Fibroblast of skin of abdomen (primary cell): ENCODE measurements at regions not wholly inside any gene's neighbourhood (a gene's known extent, or its start where the extent isn't known, plus 50 kb on each side); places are given as distances from the start of the nearest gene placed in this dataset.
"Not testable (repeated sequence)": the region's sequence is repeated elsewhere in the genome, so short reads cannot be mapped to it uniquely, and the experiment has no call there.

Source experiments
- DNase-seq: peaks from one replicate; pipeline ENCODE4 v3.0.0-alpha.2; 2013

DNA sequence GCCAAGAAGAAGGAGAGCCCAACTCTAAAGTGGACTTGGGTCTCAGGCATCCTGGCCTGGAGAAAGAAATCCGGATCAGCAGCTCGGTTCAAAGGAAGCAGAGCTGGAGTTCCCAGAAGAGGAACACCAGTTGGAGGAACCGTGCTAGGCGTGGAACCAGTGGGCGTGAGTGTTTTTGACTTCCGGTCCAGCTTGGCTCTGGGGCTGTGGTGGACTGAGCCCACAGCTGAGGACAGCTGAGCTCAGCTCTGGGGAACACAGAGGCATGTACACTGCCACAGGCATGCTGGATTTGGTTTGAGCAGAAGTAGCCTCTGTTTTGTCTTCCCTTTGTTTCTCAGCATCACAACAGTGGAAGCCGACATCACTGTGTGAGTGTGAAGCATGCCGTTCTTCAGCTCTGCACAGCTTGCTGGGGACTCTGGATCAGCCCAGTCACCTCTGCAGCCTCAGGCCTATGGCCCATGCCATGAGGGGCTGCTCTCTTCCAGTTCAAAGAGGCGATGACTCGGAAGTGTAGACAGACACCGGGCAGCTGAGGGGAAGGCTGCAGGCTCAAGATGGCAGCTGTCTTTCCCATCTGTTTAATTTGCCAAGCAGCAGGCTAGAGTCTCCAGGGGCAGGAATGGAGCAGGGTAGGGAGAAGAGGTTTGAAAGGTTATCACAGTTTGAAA is 185.8 kb upstream of the UBE3A start:
- no peak for DNase-seq

DNA sequence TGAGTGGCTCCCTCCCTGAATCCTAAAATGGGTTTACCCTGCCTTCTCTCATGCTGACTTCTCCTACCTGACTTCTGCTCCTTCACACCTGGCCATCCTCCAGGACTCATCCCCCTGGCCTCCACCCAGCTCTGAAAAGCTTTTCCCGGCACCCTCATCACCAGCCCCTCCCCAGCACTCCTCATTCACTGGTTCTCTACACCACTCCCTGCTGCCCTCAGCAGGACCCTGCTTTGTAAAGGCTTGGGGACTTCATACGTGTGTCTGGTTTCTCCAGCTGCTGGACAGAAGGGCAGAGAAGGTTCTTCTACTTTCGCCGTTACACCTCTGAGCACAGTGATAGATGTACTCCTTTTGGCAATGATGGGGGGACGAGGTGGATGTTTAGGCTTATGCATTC is 184.9 kb upstream of the UBE3A start:
- DNase-seq: no peak

DNA sequence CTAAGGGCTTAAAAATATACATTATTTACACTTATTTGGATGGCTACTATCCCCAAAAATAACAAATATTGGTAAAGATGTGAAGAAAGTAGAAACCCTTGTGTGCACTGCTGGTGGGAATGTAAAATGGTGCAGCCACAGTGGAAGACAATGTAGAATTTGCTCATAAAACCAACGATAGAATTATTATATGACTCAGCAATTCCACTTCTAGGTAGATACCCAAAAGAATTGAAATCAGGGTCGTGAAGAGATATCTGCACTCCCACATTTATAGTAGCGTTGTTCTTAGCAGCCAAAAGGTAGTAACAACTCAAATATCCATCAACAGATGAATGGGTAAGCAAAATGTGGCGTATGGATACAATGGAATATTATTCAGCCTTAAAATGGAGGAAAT is 181.6 kb upstream of the UBE3A start:
- DNase-seq: no peak

DNA sequence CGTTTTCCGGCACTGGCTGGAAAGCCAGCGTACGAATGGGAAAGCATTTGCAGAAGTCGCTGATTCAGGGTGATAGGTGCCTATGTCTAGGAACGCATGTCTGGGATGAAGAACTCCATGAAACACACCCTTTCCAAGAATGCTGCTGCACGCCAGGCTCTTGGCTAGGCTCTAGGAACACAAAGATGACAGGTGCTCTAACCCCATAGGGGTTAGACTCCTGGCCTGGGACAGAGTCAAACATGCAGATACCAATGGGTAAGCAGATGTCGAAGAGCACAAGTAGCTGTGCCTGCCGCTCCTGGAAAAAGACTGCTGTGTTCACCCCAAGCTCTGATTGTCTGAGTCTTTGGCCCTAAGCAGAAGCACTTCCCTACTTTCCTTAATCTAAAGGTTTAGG is 180.9 kb upstream of the UBE3A start:
- no peak for DNase-seq

DNA sequence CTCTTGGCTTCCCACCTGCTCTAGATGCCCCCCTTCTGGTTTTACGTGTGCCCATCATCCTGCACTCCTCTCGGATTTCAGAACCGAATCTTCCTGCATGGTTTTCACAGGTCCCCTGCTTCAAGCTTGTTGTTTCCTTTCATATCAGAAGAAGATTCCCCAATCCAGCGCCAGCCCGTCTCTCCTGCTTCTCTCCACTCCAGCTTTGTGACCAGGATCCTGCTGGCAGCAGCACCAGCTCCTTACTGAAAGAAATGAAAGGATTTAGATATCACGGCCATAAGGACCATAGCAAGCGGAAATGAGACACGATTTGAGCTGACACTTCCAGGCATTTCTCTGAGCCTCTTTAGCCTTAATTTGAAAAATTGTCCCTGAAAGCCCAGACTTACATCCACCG is 180.3 kb upstream of the UBE3A start:
- no peak for DNase-seq

DNA sequence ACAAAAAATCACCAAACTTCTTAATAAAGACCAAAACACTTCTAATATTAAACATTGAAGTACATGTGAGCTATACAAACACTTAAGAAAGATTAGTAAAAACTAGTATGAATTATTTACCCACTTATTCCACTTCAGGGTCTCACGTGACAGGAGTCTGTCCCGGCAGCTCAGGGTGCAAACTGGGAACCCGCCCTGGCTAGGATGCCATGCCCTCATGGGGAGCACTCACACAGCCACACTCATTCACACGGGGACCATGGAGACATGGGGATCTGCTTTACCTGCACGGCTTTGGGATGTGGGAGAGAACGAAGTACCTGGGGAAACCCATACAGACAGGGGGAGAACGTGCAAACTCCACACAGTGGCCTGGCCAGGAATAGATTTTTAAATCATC is 179.3 kb upstream of the UBE3A start:
- DNase-seq: no peak

DNA sequence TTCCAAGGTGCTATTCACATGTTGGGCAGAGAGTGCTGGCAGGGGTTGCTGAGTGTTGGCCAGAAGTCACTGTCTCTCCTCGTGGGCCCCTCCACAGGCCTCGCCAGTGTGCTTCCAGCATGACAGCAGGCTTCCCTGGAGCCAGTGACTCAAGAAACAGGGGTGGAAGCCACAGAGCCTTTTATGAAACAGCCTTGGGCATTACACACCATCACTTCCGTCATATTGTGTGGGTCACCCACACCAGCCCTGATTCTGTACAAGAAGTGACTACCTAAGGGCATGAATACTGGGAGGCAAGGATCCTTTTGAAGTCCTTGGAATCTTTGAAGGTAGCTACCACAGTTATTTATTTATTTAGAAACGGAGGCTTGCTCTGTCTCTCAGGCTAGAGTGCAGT is 177.6 kb upstream of the UBE3A start:
- DNase-seq: no peak

DNA sequence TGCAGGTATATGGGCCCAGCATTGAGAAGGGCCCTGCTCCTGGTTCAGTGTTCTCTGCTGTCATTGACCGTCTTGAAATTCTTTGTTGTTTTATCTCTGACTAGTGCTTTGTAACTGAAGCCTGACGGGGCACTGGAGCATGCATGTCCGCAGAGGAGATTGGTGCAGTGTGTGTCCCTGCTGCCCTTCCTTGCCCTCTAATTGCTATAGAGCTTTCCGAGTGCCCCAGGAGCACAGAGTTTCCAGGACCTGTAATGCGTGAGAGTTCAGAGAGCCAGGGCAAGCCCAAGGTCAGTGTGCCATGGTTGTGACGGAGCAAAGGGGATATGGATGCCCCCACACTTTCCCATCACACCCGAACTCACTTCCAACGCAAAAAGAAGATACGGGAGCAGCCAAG is 174.3 kb upstream of the UBE3A start:
- DNase-seq: no peak

DNA sequence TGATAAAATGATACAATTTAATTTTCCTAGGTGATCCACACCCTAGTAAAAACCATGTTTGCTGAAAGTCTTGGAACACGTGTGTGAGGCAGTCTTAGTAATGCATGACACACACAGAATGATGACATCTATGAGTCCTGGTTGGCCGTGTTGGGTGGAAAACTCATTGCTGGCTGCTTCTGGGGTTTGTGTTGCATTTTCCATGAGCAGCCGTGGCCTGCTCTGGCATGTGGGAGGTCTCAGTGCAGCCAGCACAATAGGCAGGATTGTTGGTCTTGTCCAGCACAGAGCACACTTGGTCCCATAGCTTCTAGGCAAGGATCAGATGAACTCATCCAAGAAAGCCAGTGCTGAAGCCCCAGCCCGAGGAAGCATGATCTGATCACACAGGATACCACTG is 172.8 kb upstream of the UBE3A start:
- DNase-seq: peak; percentile 28

DNA sequence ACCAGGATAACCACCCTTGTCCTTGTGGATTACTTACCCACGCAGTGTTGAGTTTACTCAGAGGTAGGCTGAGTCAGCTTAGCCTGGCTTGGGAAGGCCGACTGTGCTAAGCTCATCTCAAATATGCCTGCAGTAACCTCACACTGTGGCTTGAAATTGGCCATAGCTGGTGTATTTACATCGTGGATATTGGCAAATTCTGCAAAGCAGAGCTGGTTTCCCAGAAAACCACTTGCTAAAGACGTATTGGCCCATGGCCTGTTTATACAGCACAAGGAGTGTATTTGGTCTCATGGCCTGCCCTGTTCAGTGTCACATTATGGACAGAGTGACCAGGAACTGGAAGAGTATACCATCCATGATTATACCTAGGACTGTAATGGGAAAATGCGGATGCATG is 170.5 kb upstream of the UBE3A start:
- no peak for DNase-seq

DNA sequence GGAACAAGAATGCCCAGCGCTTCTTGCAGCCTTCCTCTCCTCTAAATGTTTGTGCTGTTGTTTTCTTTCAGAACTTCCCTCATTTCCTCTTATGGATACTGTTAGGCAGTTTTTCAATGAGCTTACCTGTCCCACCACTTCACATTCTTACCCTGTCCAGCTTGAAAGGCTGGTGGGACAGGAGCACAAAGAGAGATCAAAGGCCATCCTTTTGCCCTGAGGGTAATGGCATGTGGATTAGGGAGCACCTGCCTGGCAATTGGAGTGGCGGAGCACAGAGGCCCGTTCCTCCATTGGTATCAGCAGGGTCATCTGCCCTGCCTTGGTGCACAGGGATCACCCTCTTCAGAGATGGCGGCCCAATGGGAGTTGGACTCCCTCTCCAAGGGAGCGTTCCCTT is 170.1 kb upstream of the UBE3A start:
- DNase-seq: no peak

DNA sequence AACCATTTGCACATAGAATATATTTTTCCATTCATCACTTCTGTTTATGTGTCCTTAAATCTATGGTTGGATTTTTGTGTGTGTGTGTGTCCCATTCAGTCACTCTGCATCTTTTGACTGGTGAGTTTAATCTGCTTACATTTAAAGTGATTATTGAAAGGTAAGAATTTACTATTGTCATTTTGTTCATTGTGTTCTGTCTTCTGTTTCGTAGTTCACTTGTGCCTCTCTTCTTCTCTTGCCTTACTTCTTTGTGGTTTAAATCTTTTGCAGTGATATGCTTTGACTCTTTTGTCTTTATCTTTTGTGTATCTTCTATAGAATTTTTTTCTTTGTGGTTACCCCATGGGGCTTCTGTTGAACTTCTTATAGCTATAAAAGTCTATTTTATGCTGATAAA is 166.3 kb upstream of the UBE3A start:
- DNase-seq: no peak

DNA sequence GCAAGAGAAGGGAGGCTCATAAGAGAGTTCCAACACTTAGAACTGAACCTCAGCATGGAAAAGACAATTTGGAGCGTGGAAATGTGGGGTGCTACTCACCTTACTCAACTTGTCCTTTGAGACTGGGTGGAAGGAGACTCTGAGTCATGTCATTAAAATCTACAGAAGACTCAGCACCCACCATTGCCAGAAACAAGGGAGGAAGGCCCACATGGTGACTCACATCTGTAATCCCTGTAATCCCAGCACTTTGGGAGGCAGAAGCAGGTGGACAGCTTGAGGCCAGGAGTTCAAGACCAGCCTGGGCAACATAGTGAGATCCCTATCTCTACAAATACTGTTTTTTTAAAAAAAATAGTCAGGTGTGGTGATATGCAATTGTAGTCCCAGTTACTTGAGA is 161.9 kb upstream of the UBE3A start:
- DNase-seq: no peak

DNA sequence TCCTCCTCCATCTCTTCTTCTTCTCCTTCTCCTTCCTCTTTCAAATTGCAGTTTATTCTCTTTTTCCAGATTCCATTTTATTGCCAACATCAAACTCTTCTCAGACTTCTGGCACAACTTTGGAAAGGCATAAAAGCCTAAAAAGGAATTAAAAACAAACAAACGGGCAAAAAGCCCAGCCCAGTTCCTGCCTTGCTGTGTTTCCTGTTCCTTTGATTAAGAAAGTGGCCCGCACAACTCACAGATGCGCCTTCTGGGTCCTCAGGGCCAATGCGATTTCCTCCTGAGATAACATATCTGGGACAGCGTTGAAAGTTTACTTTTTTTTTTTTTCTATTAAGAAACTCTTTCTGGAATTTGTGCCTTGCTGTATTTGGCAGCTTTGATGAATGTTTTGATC is 158.7 kb upstream of the UBE3A start:
- DNase-seq: no peak

DNA sequence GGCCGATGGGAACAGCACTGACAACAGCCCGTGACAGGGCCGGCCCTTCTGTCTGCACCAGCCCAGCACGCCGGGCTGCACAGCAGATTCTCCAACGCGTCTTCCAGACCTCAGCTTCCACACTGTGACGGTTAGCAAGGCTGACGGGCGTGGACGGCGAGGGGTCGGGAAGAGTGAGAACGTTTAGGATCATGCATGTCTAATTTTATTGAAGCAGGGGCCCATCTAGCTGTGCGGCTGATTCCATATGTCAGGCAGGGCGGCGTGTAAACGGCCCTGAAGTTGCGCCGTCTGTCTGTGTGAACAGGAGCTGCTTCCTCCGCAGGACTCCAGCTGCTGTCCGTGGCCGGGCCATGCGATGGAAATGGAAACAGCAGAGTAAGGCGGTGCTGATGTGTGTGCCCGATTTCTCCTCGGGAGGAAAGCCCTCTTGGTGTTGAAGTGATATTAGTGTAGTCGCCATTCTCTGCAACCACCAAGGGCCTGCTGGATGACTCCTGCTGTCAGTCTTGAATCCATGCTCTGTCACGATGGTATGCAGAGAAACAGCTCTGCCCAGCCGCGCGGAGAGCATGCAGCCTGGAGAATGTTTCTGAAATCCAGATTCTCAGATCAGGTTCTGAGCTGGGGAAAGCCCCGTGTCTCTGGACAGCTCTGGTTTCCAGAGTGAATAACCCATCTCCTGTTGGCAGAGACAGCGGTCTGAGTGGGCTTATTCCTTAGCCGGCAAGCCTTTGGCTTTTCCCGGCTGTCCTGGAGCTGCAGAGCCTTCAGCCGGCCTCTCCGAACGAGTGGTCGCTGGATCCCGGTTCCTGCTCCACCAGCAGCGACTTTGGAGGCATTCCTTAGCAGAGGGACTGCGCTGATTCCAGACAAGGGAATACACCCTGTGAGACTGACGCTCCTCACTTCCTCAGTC is 158.1 kb upstream of the UBE3A start:
- DNase-seq: peak; percentile 3

DNA sequence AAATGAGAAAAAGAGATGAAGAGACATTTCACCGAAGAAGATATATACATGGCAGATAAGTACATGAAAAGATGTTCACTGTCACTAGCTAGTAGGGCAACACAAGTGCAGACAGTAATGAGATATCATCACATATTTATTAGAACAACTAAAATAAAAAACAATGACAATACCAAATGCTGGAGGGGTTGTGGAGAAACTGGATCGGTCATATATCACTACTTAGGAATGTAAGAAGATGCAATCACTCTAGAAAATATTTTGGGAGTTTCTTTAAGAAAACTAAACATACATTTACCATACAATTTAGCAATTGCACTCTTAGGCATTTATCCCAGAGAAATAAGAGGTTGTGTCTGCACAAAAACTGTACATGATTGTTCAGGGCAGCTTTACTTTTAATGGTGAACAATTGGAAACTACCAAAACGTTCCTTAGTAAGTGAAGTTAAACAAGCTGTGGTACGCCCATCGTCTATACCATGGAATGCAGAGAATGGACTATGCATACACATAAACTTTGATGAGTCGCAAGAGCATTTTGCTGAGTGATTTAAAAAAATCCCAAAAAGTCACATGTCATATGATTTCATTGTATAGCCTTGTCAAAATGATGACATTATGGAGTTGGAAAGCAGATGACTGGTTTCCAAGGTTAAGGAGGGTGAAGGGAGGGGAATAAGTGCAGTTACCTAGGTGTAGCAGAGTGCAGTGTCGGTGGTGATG is 149.0 kb upstream of the UBE3A start:
- no peak for DNase-seq

DNA sequence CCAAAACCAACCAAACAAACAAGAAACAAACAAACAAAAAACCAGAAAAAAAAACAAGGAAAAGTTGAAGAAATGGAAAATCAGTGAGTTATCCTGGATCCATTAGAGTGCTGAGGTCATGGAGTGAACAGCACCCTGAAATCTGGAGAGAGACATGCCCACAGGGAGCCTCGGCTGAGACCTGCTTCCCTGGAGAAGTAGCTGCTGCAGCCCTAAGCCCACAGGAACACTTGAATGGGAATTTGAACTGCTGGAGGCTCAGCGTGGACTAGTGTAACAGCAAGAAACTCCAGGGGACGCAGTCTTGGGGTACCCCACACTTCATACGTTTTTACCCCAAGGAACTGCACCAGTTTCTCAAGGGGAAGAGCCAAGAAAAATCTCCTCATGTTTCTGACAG is 144.1 kb upstream of the UBE3A start:
- no peak for DNase-seq

DNA sequence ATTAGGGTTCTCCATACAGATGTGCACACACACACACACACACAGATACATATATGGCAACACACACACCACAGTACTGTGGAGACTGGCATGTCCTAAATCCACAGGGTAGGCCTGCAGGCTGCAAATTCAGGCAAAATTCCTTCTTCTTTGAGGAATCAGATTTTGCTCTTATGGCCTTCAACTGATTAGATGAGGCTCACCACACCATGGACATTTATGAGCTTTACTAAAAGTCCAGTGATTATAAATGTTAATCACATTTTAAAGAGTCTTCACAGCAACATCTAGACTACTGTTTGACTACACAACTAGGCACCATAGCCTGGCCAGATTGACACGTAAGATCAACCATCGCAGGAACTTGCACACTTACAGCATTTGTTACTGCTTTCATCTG is 140.3 kb upstream of the UBE3A start:
- no peak for DNase-seq

DNA sequence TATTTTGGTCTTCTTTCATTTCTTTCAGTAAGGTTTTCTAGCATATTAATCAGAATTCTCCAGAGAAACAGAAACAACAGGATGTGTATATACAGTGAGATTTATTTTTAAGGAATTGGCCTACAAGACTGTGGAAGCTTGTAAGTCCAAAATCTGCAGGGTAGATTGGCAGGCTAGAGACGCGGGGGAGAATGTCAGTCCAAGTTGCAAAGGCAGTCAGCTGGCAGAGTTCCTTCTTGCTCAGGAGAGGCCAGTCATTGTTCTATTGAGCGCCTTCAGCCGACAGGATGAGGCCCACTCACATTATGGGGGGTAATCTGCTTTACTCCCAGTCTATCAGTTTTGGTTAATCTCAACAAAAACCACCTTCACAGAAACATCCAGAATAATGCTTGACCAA is 133.4 kb upstream of the UBE3A start:
- no peak for DNase-seq

DNA sequence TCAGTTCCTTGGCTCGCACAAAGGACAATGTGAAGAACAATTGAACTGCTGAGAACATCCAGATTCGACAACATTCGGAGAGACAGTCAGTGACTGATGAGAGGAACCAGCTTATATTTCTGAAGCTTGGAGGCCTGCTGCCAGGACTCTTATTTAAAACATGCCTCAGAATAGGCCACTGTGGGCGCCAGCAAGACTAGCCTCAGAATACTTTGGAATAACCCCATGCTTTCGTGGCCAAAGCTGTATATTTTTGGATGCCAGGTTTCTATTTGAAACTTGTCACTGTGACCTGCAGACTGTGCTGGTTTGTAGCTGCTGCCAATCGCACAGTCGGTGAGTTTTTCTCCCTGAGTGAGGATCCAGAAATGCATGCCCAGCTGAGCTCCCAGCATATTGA is 129.9 kb upstream of the UBE3A start:
- DNase-seq: no peak

DNA sequence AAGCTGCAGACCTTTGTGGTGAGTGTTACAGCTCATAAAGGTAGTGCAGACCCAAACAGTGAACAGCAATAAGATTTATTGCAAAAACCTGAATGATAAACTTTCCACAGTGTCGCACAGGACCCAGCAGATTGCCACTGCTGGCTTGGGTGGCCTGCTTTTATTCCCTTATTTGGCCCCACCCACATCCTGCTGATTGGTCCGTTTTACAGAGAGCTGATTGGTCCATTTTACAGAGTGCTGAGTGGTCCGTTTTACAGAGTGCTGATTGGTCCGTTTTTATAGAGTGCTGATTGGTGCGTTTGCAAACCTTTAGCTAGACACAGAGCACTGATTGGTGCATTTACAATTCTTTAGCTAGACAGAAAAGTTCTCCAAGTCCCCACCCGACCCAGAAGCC is 127.7 kb upstream of the UBE3A start:
- DNase-seq: not testable (repeated sequence)

DNA sequence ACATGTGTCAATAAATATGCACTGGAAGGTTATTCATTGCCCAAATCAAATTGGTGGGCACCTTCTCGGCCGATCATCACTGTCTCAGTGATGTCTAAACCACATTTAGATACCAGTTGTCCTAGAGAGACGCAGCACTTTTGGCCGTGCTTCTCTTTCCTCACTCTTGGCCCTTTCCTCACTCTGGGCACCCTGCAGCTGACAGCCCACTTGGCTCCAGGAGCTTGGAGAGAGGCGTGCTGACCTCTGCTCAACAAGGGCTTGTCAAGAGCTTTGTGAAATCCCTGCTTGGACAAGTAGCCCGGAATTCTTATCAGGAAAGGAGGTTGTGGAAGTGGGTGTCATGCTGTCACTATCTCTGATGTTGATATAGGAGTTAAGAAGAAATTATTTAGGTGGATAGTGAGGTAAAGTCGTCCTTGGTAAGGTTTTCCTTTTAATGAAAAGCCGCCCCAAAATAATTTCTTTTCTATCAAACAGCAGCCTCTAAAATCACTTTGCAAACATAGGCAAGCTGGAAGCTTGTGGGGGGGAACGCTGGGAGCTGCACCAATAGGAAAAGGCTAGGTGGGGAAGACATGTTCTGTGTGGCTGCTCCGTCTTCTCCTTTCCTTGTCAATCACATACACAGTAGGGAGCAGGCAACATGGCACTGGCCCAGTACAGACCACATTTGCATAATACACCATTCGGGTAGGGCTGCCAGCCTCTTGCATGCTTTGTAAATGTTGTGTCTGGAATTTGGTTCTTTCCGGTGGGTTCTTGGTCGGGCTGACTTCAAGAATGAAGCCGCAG is 126.8 kb upstream of the UBE3A start:
- no peak for DNase-seq

DNA sequence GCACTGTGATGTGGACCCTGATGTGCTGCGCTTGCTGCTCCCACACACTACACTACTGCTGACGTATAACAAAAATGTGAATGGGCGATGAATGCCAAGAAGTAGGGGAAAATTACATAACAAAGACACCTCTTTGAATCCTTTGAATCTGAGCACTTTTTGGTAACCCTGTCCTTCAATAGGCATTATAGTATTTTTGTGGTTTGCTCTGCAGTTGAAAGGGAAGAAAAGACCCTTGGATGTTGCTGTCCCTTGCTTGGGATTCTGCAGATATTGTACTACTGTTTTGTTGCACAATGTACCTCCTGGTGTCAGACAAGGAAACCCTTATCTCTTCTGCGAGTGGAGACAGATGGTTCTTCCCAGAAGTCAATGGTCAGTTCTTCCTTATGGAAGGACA is 124.8 kb upstream of the UBE3A start:
- DNase-seq: no peak
